H9 (cell line): ENCODE measurements at regions not wholly inside any gene's neighbourhood (a gene's known extent, or its start where the extent isn't known, plus 50 kb on each side); places are given as distances from the start of the nearest gene placed in this dataset.

Experiments used
- DNase-seq: peaks from one replicate; pipeline ENCODE4 v3.0.0-alpha.2; 2017
- H2AFZ ChIP-seq: one replicate; pipeline ENCODE4 v1.6.1; 2013; ENCODE audit warnings: mild to moderate bottlenecking, low read length, control low read depth, moderate library complexity
- H2AK5ac ChIP-seq: 2 replicates; pipeline ENCODE4 v1.6.1; 2013; ENCODE audit warnings: low read length, control low read depth, mixed read lengths; ENCODE audit not compliant: insufficient read length
- H2BK120ac ChIP-seq: one replicate; pipeline ENCODE4 v1.6.1; 2013; ENCODE audit warnings: low read depth, mild to moderate bottlenecking, low read length, control low read depth, inconsistent platforms; ENCODE audit not compliant: poor library complexity, severe bottlenecking
- H2BK12ac ChIP-seq: 2 replicates; pipeline ENCODE4 v1.6.1; 2013; ENCODE audit warnings: low read length, control low read depth, mixed read lengths, low read depth; ENCODE audit not compliant: insufficient read length
- H2BK15ac ChIP-seq: 2 replicates; pipeline ENCODE4 v1.6.1; 2013; ENCODE audit warnings: low read depth, low read length, control low read depth
- H2BK20ac ChIP-seq: one replicate; pipeline ENCODE4 v1.6.1; 2013; ENCODE audit warnings: low read depth, mild to moderate bottlenecking, low read length, control low read depth, inconsistent platforms; ENCODE audit not compliant: poor library complexity, severe bottlenecking
- H2BK5ac ChIP-seq: 2 replicates; pipeline ENCODE4 v1.6.1; 2013; ENCODE audit warnings: low read length, control low read depth, mixed read lengths; ENCODE audit not compliant: insufficient read length
- H3K14ac ChIP-seq: 2 replicates; pipeline ENCODE4 v1.6.1; 2013; ENCODE audit warnings: low read length, control low read depth; ENCODE audit not compliant: insufficient read depth
- H3K18ac ChIP-seq: 2 replicates; pipeline ENCODE4 v1.6.1; 2013; ENCODE audit warnings: low read depth, mild to moderate bottlenecking, mixed read lengths, low read length, control low read depth; ENCODE audit not compliant: insufficient read length
- H3K23ac ChIP-seq: 2 replicates; pipeline ENCODE4 v1.6.1; 2013; ENCODE audit warnings: low read length, control low read depth, mixed read lengths, low read depth; ENCODE audit not compliant: insufficient read length
- H3K23me2 ChIP-seq: 2 replicates; pipeline ENCODE4 v1.6.1; 2013; ENCODE audit warnings: low read depth, mild to moderate bottlenecking, mixed read lengths, low read length, control low read depth; ENCODE audit not compliant: insufficient read length, poor library complexity, severe bottlenecking
- H3K27ac ChIP-seq: 2 replicates; pipeline ENCODE4 v1.5.1; 2013; ENCODE audit warnings: low read length, control low read depth, mixed read lengths, low read depth; ENCODE audit not compliant: insufficient read length
- H3K27me3 ChIP-seq: 2 replicates; pipeline ENCODE4 v1.6.1; 2013; ENCODE audit warnings: low read length, control low read depth, inconsistent platforms; ENCODE audit not compliant: insufficient read depth
- H3K4ac ChIP-seq: 2 replicates; pipeline ENCODE4 v1.6.1; 2013; ENCODE audit warnings: low read depth, mild to moderate bottlenecking, control low read depth, inconsistent platforms, low read length, moderate library complexity
- H3K4me1 ChIP-seq: 2 replicates; pipeline ENCODE4 v1.6.1; 2013; ENCODE audit warnings: low read length, control low read depth, inconsistent platforms; ENCODE audit not compliant: insufficient read depth
- H3K4me2 ChIP-seq: 2 replicates; pipeline ENCODE4 v1.6.1; 2013; ENCODE audit warnings: low read length, control low read depth, mixed read lengths; ENCODE audit not compliant: insufficient read length, insufficient read depth
- H3K56ac ChIP-seq: 2 replicates; pipeline ENCODE4 v1.6.1; 2013; ENCODE audit warnings: low read depth, mild to moderate bottlenecking, mixed read lengths, low read length, control low read depth; ENCODE audit not compliant: insufficient read length
- H3K79me1 ChIP-seq: 2 replicates; pipeline ENCODE4 v1.6.1; 2013; ENCODE audit warnings: low read depth, mild to moderate bottlenecking, moderate library complexity, low read length, control low read depth, inconsistent platforms; ENCODE audit not compliant: insufficient read depth, poor library complexity, severe bottlenecking
- H3K79me2 ChIP-seq: 2 replicates; pipeline ENCODE4 v1.6.1; 2013; ENCODE audit warnings: low read length, control low read depth, inconsistent platforms; ENCODE audit not compliant: insufficient read depth
- H3K9ac ChIP-seq: 2 replicates; pipeline ENCODE4 v1.6.1; 2013; ENCODE audit warnings: low read length, control low read depth, mixed read lengths; ENCODE audit not compliant: insufficient read length; ENCODE audit errors: extremely low read depth
- H3K9me3 ChIP-seq: one replicate; pipeline ENCODE4 v1.6.1; 2013; ENCODE audit warnings: low read depth, low read length, inconsistent platforms; ENCODE audit not compliant: control insufficient read depth
- H3T11ph ChIP-seq: one replicate; pipeline ENCODE4 v1.6.1; 2013; ENCODE audit warnings: mild to moderate bottlenecking, low read length, control low read depth, inconsistent platforms
- H4K20me1 ChIP-seq: one replicate; pipeline ENCODE4 v1.6.1; 2013; ENCODE audit not compliant: control insufficient read depth, insufficient read length, insufficient read depth
- H4K5ac ChIP-seq: 2 replicates; pipeline ENCODE4 v1.6.1; 2013; ENCODE audit warnings: low read depth, mild to moderate bottlenecking, mixed read lengths, low read length, control low read depth; ENCODE audit not compliant: insufficient read length
- H4K8ac ChIP-seq: replicated peaks from 2 replicates; pipeline ENCODE4 v1.6.1; 2013; ENCODE audit warnings: low read length, control low read depth, mixed read lengths, low read depth; ENCODE audit not compliant: insufficient read length
- H4K91ac ChIP-seq: 2 replicates; pipeline ENCODE4 v1.6.1; 2013; ENCODE audit warnings: low read depth, mild to moderate bottlenecking, moderate library complexity, mixed read lengths, low read length, control low read depth; ENCODE audit not compliant: insufficient read length
- H3K27ac Mint-ChIP-seq, 3 experiments: 2 replicates in 2 of 3; 3 replicates in 1 of 3; pipeline ENCODE4 v1.8.0; 2020 to 2021; ENCODE audit warnings: mixed read lengths in 3 of 3, mild to moderate bottlenecking in 1 of 3, moderate library complexity in 1 of 3
- H3K27me3 Mint-ChIP-seq: 2 replicates; pipeline ENCODE4 v1.8.0; 2021; ENCODE audit warnings: low read depth, mild to moderate bottlenecking, moderate library complexity, mixed read lengths
- H3K36me3 Mint-ChIP-seq, 3 experiments: 2 replicates in 2 of 3; 3 replicates in 1 of 3; pipeline ENCODE4 v1.8.0; 2020 to 2021; ENCODE audit warnings: low read depth in 3 of 3, mixed read lengths in 3 of 3; ENCODE audit not compliant: insufficient read depth in 1 of 3
- H3K4me1 Mint-ChIP-seq, 2 experiments: 2 replicates each; pipeline ENCODE4 v1.8.0; 2020; ENCODE audit warnings: mixed read lengths in 2 of 2
- H3K4me3 Mint-ChIP-seq, 2 experiments: 2 replicates in 1 of 2; 3 replicates in 1 of 2; pipeline ENCODE4 v1.8.0; 2020 to 2021; ENCODE audit warnings: mild to moderate bottlenecking in 2 of 2, mixed read lengths in 2 of 2, moderate library complexity in 1 of 2
- H3K9me3 Mint-ChIP-seq, 2 experiments: 2 replicates in 1 of 2; 3 replicates in 1 of 2; pipeline ENCODE4 v1.8.0; 2020; ENCODE audit warnings: mild to moderate bottlenecking in 2 of 2, mixed read lengths in 2 of 2, moderate library complexity in 1 of 2
- WGBS: extraction: QIAGEN DNeasy Blood & Tissue Kit; methylation state at CpG from one replicate; pipeline ENCODE4 v1.1.7; 2013; ENCODE audit warnings: missing lambda C conversion rate, low lambda C conversion rate, mixed read lengths; ENCODE audit not compliant: insufficient read length; ENCODE audit errors: extremely low coverage; 5-methylcytosine and 5-hydroxymethylcytosine counted together
- TF ChIP-seq, protein P1 (sequence below): fragments of 200-600 bp; sonication (generic); conservative IDR thresholded peaks from 3 replicates; pipeline ENCODE4 v1.8.0; 2021; ENCODE audit warnings: antibody characterized with exemption, mild to moderate bottlenecking

DNA sequence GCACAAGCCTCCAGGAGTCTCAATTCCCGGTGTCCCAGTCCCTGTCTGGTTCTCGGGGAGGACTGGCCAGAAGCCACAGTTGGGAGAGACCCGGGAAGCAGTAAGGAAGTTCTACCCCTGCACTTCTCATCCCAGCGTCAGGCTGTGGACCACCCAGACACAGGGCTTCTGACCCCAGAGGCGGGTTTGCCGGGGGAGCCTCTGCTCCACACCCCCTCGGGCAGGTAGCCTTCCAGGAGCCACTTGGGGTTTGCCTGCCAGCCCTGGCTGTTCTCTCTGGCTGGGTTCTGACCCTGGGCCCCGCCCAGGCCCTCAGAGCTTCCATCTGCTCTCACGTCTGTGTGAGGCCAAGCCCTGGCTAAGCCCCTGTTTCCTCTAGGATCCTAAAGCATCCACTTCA is 94.4 kb upstream of the GPC1 start:
- TF ChIP-seq, protein P1, sequence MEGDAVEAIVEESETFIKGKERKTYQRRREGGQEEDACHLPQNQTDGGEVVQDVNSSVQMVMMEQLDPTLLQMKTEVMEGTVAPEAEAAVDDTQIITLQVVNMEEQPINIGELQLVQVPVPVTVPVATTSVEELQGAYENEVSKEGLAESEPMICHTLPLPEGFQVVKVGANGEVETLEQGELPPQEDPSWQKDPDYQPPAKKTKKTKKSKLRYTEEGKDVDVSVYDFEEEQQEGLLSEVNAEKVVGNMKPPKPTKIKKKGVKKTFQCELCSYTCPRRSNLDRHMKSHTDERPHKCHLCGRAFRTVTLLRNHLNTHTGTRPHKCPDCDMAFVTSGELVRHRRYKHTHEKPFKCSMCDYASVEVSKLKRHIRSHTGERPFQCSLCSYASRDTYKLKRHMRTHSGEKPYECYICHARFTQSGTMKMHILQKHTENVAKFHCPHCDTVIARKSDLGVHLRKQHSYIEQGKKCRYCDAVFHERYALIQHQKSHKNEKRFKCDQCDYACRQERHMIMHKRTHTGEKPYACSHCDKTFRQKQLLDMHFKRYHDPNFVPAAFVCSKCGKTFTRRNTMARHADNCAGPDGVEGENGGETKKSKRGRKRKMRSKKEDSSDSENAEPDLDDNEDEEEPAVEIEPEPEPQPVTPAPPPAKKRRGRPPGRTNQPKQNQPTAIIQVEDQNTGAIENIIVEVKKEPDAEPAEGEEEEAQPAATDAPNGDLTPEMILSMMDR = no peak
- Histone ChIP-seq H2BK120ac (no peak overlapping the region), H2BK20ac (no peak overlapping the region), H4K91ac (no peak overlapping the region), H2AFZ (no peak overlapping the region), H4K8ac (no peak overlapping the region), H2BK12ac (no peak overlapping the region), H3K27me3 (no peaks in the 10 kb centered on the region), H3K4me1 (no peaks in the 10 kb centered on the region), H3K23me2 (no peaks in the 10 kb centered on the region), H3K14ac (no peak overlapping the region; the same call in 1 of the 2 replicates), H2AK5ac (no peak overlapping the region), H3K23ac (no peak overlapping the region), H4K20me1 (no peaks in the 10 kb centered on the region), H3K4ac (no peak overlapping the region), H3K56ac (no peak overlapping the region), H2BK5ac (no peak overlapping the region), H3K9ac (no peak overlapping the region), H3K4me2 (no peak overlapping the region), H3K9me3 (no peaks in the 10 kb centered on the region), H3K27ac (no peak overlapping the region), H3K18ac (no peak overlapping the region), H3T11ph (no peak overlapping the region), H2BK15ac (no peak overlapping the region), H3K79me1 (no peaks in the 10 kb centered on the region), H3K79me2 (no peaks in the 10 kb centered on the region), H4K5ac (no peak overlapping the region)
- Mint-ChIP-seq H3K4me3 (no peak overlapping the region), H3K27ac (no peak overlapping the region), H3K36me3 (no peaks in the 10 kb centered on the region; a peak in 3 of 7 replicates), H3K9me3 (peaks cover 12 to 13% of the 10 kb centered on the region in 2 experiments), H3K4me1 (no peaks in the 10 kb centered on the region), H3K27me3 (peaks cover 11% of the 10 kb centered on the region)
- WGBS = no CpG with 5 or more reads among the region's 9 CpGs
- DNase-seq = no peak
